OCI-LY3 (cell line): ENCODE measurements at regions not wholly inside any gene's neighbourhood (a gene's known extent, or its start where the extent isn't known, plus 50 kb on each side); places are given as distances from the start of the nearest gene placed in this dataset.

Experiments used
- EZH2phosphoT487 ChIP-seq: fragments of 200-600 bp; shearing (Covaris generic); IDR thresholded peaks from 2 replicates; pipeline ENCODE4 v1.6.1; 2018; ENCODE audit warnings: antibody characterized with exemption, mixed run types, low read depth
- TF ChIP-seq, protein P1 (sequence below): fragments of 200-600, 300-600 bp; sonication (generic); IDR thresholded peaks from 2 replicates; pipeline ENCODE4 v1.5.1; 2014; ENCODE audit warnings: antibody characterized with exemption, low read length, low read depth

- TF ChIP-seq, protein P1, sequence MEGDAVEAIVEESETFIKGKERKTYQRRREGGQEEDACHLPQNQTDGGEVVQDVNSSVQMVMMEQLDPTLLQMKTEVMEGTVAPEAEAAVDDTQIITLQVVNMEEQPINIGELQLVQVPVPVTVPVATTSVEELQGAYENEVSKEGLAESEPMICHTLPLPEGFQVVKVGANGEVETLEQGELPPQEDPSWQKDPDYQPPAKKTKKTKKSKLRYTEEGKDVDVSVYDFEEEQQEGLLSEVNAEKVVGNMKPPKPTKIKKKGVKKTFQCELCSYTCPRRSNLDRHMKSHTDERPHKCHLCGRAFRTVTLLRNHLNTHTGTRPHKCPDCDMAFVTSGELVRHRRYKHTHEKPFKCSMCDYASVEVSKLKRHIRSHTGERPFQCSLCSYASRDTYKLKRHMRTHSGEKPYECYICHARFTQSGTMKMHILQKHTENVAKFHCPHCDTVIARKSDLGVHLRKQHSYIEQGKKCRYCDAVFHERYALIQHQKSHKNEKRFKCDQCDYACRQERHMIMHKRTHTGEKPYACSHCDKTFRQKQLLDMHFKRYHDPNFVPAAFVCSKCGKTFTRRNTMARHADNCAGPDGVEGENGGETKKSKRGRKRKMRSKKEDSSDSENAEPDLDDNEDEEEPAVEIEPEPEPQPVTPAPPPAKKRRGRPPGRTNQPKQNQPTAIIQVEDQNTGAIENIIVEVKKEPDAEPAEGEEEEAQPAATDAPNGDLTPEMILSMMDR, result no peak
- TF ChIP-seq EZH2phosphoT487, result no peak
These were observed 70.8 kb downstream of the TMEM200C start for GRCh38 chr18:5824370-5824984.
